GM12874 (cell line): ENCODE measurements at regions not wholly inside any gene's neighbourhood (a gene's known extent, or its start where the extent isn't known, plus 50 kb on each side); places are given as distances from the start of the nearest gene placed in this dataset.
A peak's percentile ranks its signal among the peaks of the same experiment; 100 is the strongest.

Experiments
- TF ChIP-seq, protein P1 (sequence below): IDR thresholded peaks from 2 replicates; pipeline ENCODE4 v1.5.1; 2011; ENCODE audit warnings: low read depth, mild to moderate bottlenecking, control low read depth, low read length, moderate library complexity; ENCODE audit not compliant: insufficient read depth

GRCh38 chr20:59508729-59509128 lies 95.6 kb upstream of the PHACTR3 start:
- TF ChIP-seq, protein P1, sequence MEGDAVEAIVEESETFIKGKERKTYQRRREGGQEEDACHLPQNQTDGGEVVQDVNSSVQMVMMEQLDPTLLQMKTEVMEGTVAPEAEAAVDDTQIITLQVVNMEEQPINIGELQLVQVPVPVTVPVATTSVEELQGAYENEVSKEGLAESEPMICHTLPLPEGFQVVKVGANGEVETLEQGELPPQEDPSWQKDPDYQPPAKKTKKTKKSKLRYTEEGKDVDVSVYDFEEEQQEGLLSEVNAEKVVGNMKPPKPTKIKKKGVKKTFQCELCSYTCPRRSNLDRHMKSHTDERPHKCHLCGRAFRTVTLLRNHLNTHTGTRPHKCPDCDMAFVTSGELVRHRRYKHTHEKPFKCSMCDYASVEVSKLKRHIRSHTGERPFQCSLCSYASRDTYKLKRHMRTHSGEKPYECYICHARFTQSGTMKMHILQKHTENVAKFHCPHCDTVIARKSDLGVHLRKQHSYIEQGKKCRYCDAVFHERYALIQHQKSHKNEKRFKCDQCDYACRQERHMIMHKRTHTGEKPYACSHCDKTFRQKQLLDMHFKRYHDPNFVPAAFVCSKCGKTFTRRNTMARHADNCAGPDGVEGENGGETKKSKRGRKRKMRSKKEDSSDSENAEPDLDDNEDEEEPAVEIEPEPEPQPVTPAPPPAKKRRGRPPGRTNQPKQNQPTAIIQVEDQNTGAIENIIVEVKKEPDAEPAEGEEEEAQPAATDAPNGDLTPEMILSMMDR: no peak

DNA sequence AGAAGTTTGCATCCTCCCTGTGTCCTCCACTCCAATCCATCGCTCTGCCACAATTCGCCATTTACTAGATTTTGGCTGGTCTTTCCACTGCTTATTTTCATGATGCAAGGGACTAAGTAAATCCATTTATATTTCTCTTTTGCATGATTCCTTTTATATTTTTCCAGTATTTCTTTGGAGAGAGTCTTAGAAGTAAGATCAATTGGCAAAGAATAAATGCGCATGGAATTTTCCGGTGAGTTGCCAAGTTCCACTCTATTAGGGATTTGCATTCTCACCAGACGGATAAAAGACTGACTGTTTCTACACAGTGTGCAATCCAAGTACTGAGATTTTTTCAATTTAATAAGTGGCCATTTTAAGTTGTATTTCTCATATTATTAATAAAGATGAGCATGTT lies 91.7 kb upstream of the PHACTR3 start:
- TF ChIP-seq, protein P1: no peak

GRCh38 chr20:59514554-59514953 lies 89.8 kb upstream of the PHACTR3 start:
- TF ChIP-seq, protein P1: no peak

GRCh38 chr20:59515013-59515905 lies 89.1 kb upstream of the PHACTR3 start:
- TF ChIP-seq, protein P1: peak; percentile 56

DNA sequence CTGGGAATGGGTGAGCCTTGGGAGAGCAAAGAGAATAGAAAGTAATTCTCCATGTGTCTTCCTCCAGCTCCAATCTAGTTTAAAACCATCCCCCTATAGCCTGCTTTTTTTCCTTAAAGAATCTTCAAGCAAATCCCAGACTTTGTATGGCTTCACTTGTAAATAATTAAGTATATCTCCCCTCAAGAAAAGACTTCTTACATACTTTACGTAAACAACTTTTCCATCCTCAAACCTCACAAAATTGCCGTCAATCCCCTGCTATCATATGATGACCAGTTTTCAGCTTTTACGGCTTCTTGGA lies 88.5 kb upstream of the PHACTR3 start:
- TF ChIP-seq, protein P1: no peak

DNA sequence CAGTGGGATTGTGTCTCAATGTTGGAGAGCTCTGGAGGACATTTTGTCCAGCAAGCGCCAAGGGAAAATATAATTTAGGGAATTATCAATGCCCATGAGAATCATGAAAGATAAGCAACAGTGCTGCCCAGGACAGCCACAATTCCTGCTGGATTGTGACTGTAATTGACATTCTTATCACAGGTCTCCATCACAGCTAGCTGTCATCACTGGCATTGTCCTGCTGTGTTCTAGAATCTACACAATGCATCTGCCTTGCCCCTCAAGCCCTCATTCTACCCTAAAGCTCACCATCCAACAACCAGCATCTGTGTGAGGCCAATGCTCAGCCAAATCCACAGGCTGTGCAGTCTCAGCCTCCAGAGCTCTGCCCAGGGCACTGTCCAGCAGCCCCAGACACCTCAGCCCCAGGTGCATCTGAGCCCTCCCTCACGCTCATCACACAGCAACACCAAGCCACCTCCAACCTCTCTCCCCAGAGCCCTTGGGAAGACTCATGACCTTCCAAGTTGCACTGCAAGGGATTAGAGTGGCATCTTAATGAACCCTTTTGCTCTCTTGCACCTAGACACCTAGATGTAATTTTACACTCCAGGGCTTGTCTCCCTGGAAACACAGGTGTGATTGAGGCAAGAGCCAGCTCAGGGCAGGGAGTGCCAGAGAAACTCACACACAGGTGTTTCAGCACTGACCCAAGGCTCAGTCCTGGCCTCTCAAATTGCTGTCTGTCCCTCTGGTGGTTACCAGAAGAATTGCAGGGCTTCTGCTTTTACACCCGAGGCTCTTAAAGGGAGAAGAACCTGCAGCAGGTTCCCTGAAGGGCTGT lies 85.2 kb upstream of the PHACTR3 start:
- TF ChIP-seq, protein P1: peak; percentile 92

- TF ChIP-seq, protein P1: no peak
Measured at GRCh38 chr20:59519707-59520014, 84.7 kb upstream of the PHACTR3 start.
